COLO668 (cell line): ENCODE measurements at regions not wholly inside any gene's neighbourhood (a gene's known extent, or its start where the extent isn't known, plus 50 kb on each side); places are given as distances from the start of the nearest gene placed in this dataset.
"Not testable (repeated sequence)": the region's sequence is repeated elsewhere in the genome, so short reads cannot be mapped to it uniquely, and the experiment has no call there.

Experiments
- DNase-seq: peaks from one replicate; lab custom pipeline; 2025; ENCODE audit not compliant: unreplicated experiment; lab: John Stamatoyannopoulos, UW

- no peak for DNase-seq
Measured at GRCh38 chr15:60257591-60258159, 140.1 kb downstream of the ANXA2 start.

GRCh38 chr15:60259469-60259868, 138.3 kb downstream of the ANXA2 start:
- DNase-seq = no peak

GRCh38 chr15:60264088-60264487, 133.7 kb downstream of the ANXA2 start:
- no peak for DNase-seq

- no peak for DNase-seq
Measured at GRCh38 chr15:60264566-60264965, 133.2 kb downstream of the ANXA2 start.

- no peak for DNase-seq
Measured at GRCh38 chr15:60265057-60265456, 132.7 kb downstream of the ANXA2 start.

GRCh38 chr15:60272623-60273022, 125.2 kb downstream of the ANXA2 start:
- DNase-seq = no peak

- DNase-seq = no peak
Measured at GRCh38 chr15:60275624-60276023, 122.2 kb downstream of the ANXA2 start.

- no peak for DNase-seq
Measured at GRCh38 chr15:60278879-60279278, 118.9 kb downstream of the ANXA2 start.

- no peak for DNase-seq
Measured at GRCh38 chr15:60280259-60280658, 117.5 kb downstream of the ANXA2 start.

- no peak for DNase-seq
Measured at GRCh38 chr15:60283936-60284335, 113.8 kb downstream of the ANXA2 start.

GRCh38 chr15:60295901-60296300, 101.9 kb downstream of the ANXA2 start:
- DNase-seq = not testable (repeated sequence)

- DNase-seq = no peak
Measured at GRCh38 chr15:60297047-60297446, 100.7 kb downstream of the ANXA2 start.
